ENCODE measurements at regions not wholly inside any gene's neighbourhood (a gene's known extent, or its start where the extent isn't known, plus 50 kb on each side); places are given as distances from the start of the nearest gene placed in this dataset.
A peak's percentile ranks its signal among the peaks of the same experiment; 100 is the strongest.

- peaks cover 28% of the 10 kb centered on the region for H4K20me1 ChIP-seq (ENCODE audit: insufficient read depth, low read length)
- peaks cover 54% of the 10 kb centered on the region for H3K4me1 ChIP-seq (ENCODE audit: insufficient read depth, low read length)
- TF ChIP-seq, protein P1, sequence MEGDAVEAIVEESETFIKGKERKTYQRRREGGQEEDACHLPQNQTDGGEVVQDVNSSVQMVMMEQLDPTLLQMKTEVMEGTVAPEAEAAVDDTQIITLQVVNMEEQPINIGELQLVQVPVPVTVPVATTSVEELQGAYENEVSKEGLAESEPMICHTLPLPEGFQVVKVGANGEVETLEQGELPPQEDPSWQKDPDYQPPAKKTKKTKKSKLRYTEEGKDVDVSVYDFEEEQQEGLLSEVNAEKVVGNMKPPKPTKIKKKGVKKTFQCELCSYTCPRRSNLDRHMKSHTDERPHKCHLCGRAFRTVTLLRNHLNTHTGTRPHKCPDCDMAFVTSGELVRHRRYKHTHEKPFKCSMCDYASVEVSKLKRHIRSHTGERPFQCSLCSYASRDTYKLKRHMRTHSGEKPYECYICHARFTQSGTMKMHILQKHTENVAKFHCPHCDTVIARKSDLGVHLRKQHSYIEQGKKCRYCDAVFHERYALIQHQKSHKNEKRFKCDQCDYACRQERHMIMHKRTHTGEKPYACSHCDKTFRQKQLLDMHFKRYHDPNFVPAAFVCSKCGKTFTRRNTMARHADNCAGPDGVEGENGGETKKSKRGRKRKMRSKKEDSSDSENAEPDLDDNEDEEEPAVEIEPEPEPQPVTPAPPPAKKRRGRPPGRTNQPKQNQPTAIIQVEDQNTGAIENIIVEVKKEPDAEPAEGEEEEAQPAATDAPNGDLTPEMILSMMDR (IDR thresholded peaks at IDR 0.05; ENCODE audit: extremely low read depth, low read depth, low read length): no peak
- peak; percentile 69 for DNase-seq (ENCODE audit: insufficient read length, low spot score, missing footprints)
- peak overlapping the region; percentile 17 for H2AFZ ChIP-seq (ENCODE audit: low read length)
- H3K4me3 ChIP-seq (ENCODE audit: insufficient read depth, low read length): peak overlapping the region; percentile 75
- H3K4me2 ChIP-seq (ENCODE audit: insufficient read depth, low read length): peak overlapping the region; percentile 93
- H3K9me3 ChIP-seq (ENCODE audit: low read depth, low read length): no peaks in the 10 kb centered on the region
- H3K79me2 ChIP-seq (ENCODE audit: insufficient read depth, low read length): peaks cover 61% of the 10 kb centered on the region
- H3K27me3 ChIP-seq (ENCODE audit: insufficient read depth, low read length): no peaks in the 10 kb centered on the region
- peak overlapping the region; percentile 87 for H3K27ac ChIP-seq (ENCODE audit: low read depth, low read length)
- H3K36me3 ChIP-seq (ENCODE audit: insufficient read depth, low read length): peaks cover 7% of the 10 kb centered on the region
Observed at GRCh38 chr2:120866483-120867140, 130.9 kb downstream of the GLI2 start.

DNA sequence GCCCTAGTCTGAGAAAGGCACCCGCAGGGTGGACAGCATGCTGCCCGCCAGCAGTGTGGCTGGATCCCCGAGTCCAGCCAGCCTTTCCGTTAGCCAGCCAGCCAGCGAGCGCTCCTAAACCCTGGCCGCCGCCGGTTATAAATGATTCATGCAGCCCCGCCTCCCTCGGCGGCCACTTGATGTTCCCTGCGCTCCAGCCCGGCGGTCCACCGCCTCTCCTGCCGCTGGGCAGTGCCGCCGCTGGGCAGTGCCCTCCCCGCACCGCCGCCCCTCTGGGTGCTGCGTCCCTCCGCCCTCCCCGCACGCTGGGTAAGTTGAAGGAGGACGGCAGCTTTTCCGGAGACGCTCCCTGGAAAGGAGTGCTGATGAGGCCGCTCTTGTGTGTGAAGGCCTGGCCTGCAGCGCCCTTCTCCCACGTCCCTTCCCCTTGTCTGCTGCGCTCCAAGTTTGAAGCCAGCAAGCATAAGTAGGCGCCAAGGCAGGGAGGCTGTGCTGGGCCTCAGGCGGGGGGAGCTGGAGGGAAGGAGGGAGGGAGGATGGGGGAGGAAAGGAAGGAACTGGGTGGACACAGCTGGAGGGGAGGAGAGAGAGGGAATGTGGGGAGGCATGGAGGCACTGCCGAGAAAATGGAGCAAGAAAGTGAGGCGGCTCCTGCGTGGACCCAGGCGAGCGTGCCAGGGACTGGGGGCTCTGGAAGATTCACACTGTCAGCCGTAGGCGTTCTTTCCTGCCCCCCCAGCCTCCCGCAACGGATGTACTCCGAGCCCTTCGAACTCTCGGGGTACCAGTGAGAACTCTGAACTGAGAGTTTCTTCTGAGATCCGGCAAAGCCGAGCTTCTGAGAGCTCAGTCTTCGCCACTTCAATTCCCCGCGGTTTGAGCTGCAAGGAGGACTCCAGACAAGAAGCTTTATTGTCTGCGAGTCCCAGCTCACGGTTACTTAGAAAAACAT, 131.9 kb downstream of the GLI2 start:
- peak; percentile 98 for DNase-seq (ENCODE audit: insufficient read length, low spot score, missing footprints)
- Histone ChIP-seq H3K79me2 (ENCODE audit: insufficient read depth, low read length) (peaks cover 70% of the 10 kb centered on the region), H3K27ac (ENCODE audit: low read depth, low read length) (peak overlapping the region; percentile 87), H3K27me3 (ENCODE audit: insufficient read depth, low read length) (no peaks in the 10 kb centered on the region), H3K4me2 (ENCODE audit: insufficient read depth, low read length) (peak overlapping the region; percentile 93), H3K9me3 (ENCODE audit: low read depth, low read length) (no peaks in the 10 kb centered on the region), H2AFZ (ENCODE audit: low read length) (peak overlapping the region; percentile 61), H3K4me1 (ENCODE audit: insufficient read depth, low read length) (peaks cover 45% of the 10 kb centered on the region), H4K20me1 (ENCODE audit: insufficient read depth, low read length) (peaks cover 37% of the 10 kb centered on the region), H3K4me3 (ENCODE audit: insufficient read depth, low read length) (peak overlapping the region; percentile 75), H3K36me3 (ENCODE audit: insufficient read depth, low read length) (peaks cover 7% of the 10 kb centered on the region)
- TF ChIP-seq, protein P1 (IDR thresholded peaks at IDR 0.05; ENCODE audit: extremely low read depth, low read depth, low read length): no peak

DNA sequence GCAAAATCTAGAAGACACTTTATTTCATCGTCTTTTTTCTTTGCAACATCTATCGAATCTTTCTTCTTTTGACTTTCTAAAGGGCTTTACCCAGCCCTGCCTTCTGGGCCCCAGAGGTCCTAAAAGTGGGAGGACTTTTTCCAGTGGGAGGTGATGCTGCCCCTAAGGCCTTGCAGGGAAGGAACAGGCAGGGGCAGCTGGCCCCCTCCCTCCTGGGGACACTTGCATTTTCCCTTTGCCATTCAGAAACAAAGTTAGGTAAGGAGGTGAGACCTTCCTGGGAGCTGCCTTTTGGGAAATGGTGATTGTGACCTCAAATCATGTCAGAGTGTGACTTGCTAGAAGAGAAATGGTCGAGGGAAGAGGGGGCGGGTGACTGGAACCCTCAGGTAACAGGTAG, 132.7 kb downstream of the GLI2 start:
- DNase-seq (ENCODE audit: insufficient read length, low spot score, missing footprints): peak; percentile 68
- H2AFZ ChIP-seq (ENCODE audit: low read length): no peak overlapping the region
- no peaks in the 10 kb centered on the region for H3K27me3 ChIP-seq (ENCODE audit: insufficient read depth, low read length)
- H3K27ac ChIP-seq (ENCODE audit: low read depth, low read length): peak overlapping the region; percentile 87
- peaks cover 7% of the 10 kb centered on the region for H3K36me3 ChIP-seq (ENCODE audit: insufficient read depth, low read length)
- peak overlapping the region; percentile 75 for H3K4me3 ChIP-seq (ENCODE audit: insufficient read depth, low read length)
- H3K79me2 ChIP-seq (ENCODE audit: insufficient read depth, low read length): peaks cover 77% of the 10 kb centered on the region
- peaks cover 37% of the 10 kb centered on the region for H3K4me1 ChIP-seq (ENCODE audit: insufficient read depth, low read length)
- H3K9me3 ChIP-seq (ENCODE audit: low read depth, low read length): no peaks in the 10 kb centered on the region
- H4K20me1 ChIP-seq (ENCODE audit: insufficient read depth, low read length): peaks cover 39% of the 10 kb centered on the region
- H3K4me2 ChIP-seq (ENCODE audit: insufficient read depth, low read length): peak overlapping the region; percentile 93
- TF ChIP-seq, protein P1 (IDR thresholded peaks at IDR 0.05; ENCODE audit: extremely low read depth, low read depth, low read length): no peak

Measured in osteoblast (primary cell).